HG03521 (cell line): ENCODE measurements at regions not wholly inside any gene's neighbourhood (a gene's known extent, or its start where the extent isn't known, plus 50 kb on each side); places are given as distances from the start of the nearest gene placed in this dataset.

Experiments
- ATAC-seq: cut with Tn5 transposase; IDR thresholded peaks from one replicate; pipeline ENCODE4 v1.9.1; 2021; ENCODE audit warnings: mild to moderate bottlenecking, moderate library complexity; ENCODE audit not compliant: unreplicated experiment

- no peak for ATAC-seq
These were observed 167.3 kb upstream of the GRIN2B start for GRCh38 chr12:14148489-14149270.

- no peak for ATAC-seq
These were observed 172.4 kb upstream of the GRIN2B start for GRCh38 chr12:14153803-14154202.

- no peak for ATAC-seq
These were observed 175.2 kb upstream of the GRIN2B start for GRCh38 chr12:14156606-14157005.

- peak; percentile 99 for ATAC-seq
These were observed 175.8 kb upstream of the GRIN2B start for GRCh38 chr12:14157088-14157747.

- no peak for ATAC-seq
These were observed 182.9 kb upstream of the GRIN2B start for GRCh38 chr12:14164266-14164665.

GRCh38 chr12:14167005-14167628, 185.7 kb upstream of the GRIN2B start:
- no peak for ATAC-seq

GRCh38 chr12:14169281-14169680, 187.9 kb upstream of the GRIN2B start:
- ATAC-seq, result no peak

GRCh38 chr12:14171106-14171505, 189.7 kb upstream of the GRIN2B start:
- peak; percentile 69 for ATAC-seq

- ATAC-seq, result no peak
These were observed 190.3 kb upstream of the ATF7IP start for GRCh38 chr12:14175206-14175605.

GRCh38 chr12:14185427-14186192, 179.9 kb upstream of the ATF7IP start:
- peak; percentile 49 for ATAC-seq

- ATAC-seq, result no peak
These were observed 179.3 kb upstream of the ATF7IP start for GRCh38 chr12:14186193-14186502.

- ATAC-seq, result no peak
These were observed 178.5 kb upstream of the ATF7IP start for GRCh38 chr12:14187002-14187401.

- no peak for ATAC-seq
These were observed 177.5 kb upstream of the ATF7IP start for GRCh38 chr12:14187966-14188365.

GRCh38 chr12:14188744-14189143, 176.7 kb upstream of the ATF7IP start:
- no peak for ATAC-seq

- no peak for ATAC-seq
These were observed 174.8 kb upstream of the ATF7IP start for GRCh38 chr12:14190694-14191093.

- ATAC-seq, result no peak
These were observed 173.9 kb upstream of the ATF7IP start for GRCh38 chr12:14191612-14192011.

GRCh38 chr12:14193639-14194038, 171.8 kb upstream of the ATF7IP start:
- ATAC-seq, result no peak

- ATAC-seq, result no peak
These were observed 170.9 kb upstream of the ATF7IP start for GRCh38 chr12:14194572-14194971.

GRCh38 chr12:14199455-14200198, 165.9 kb upstream of the ATF7IP start:
- ATAC-seq, result no peak

- no peak for ATAC-seq
These were observed 164.9 kb upstream of the ATF7IP start for GRCh38 chr12:14200598-14200997.

GRCh38 chr12:14201291-14201690, 164.2 kb upstream of the ATF7IP start:
- no peak for ATAC-seq
